ENCODE measurements at regions not wholly inside any gene's neighbourhood (a gene's known extent, or its start where the extent isn't known, plus 50 kb on each side); places are given as distances from the start of the nearest gene placed in this dataset.

- no peak for DNase-seq
These were observed 113.3 kb upstream of the KIF5B start for GRCh38 chr10:32169556-32169955.

- no peak for DNase-seq
These were observed 111.2 kb upstream of the KIF5B start for GRCh38 chr10:32167450-32167849.

- DNase-seq: no peak
These were observed 110.1 kb upstream of the KIF5B start for GRCh38 chr10:32166365-32166764.

- DNase-seq: no peak
These were observed 107.5 kb upstream of the KIF5B start for GRCh38 chr10:32163762-32164148.

- DNase-seq: no peak
These were observed 107.0 kb upstream of the KIF5B start for GRCh38 chr10:32163071-32163761.

GRCh38 chr10:32161586-32161985 is 105.4 kb upstream of the KIF5B start:
- no peak for DNase-seq

- DNase-seq: no peak
These were observed 104.6 kb upstream of the KIF5B start for GRCh38 chr10:32160864-32161263.

GRCh38 chr10:32159264-32159663 is 103.0 kb upstream of the KIF5B start:
- DNase-seq: no peak

GRCh38 chr10:32156031-32156495 is 99.8 kb upstream of the KIF5B start:
- DNase-seq: no peak

GRCh38 chr10:32155075-32155516 is 98.9 kb upstream of the KIF5B start:
- no peak for DNase-seq

- DNase-seq: no peak
These were observed 97.7 kb upstream of the KIF5B start for GRCh38 chr10:32153931-32154330.

GRCh38 chr10:32153252-32153651 is 97.0 kb upstream of the KIF5B start:
- no peak for DNase-seq

- no peak for DNase-seq
These were observed 95.6 kb upstream of the KIF5B start for GRCh38 chr10:32151871-32152270.

- DNase-seq: no peak
These were observed 94.4 kb upstream of the KIF5B start for GRCh38 chr10:32150532-32151101.

GRCh38 chr10:32149252-32149955 is 93.2 kb upstream of the KIF5B start:
- no peak for DNase-seq

- no peak for DNase-seq
These were observed 92.6 kb upstream of the KIF5B start for GRCh38 chr10:32148864-32149251.

GRCh38 chr10:32147730-32148129 is 91.5 kb upstream of the KIF5B start:
- no peak for DNase-seq

GRCh38 chr10:32146166-32146565 is 89.9 kb upstream of the KIF5B start:
- no peak for DNase-seq

GRCh38 chr10:32144817-32145688 is 88.8 kb upstream of the KIF5B start:
- DNase-seq: no peak

GRCh38 chr10:32143302-32143847 is 87.2 kb upstream of the KIF5B start:
- no peak for DNase-seq

- no peak for DNase-seq
These were observed 86.4 kb upstream of the KIF5B start for GRCh38 chr10:32142646-32143045.

GRCh38 chr10:32141018-32141807 is 85.0 kb upstream of the KIF5B start:
- no peak for DNase-seq
